NCI-H1417 (cell line): ENCODE measurements at regions not wholly inside any gene's neighbourhood (a gene's known extent, or its start where the extent isn't known, plus 50 kb on each side); places are given as distances from the start of the nearest gene placed in this dataset.
"Not testable (repeated sequence)": the region's sequence is repeated elsewhere in the genome, so short reads cannot be mapped to it uniquely, and the experiment has no call there.

Experiments
- DNase-seq, 3 experiments: peaks; one replicate each; lab custom pipeline; 2025; lab: John Stamatoyannopoulos, UW

- DNase-seq = peak in 1 of 3 experiments; percentile 24
Observed at GRCh38 chr20:19874040-19874727, 116.1 kb downstream of the RIN2 start.

- no peak for DNase-seq
Observed at GRCh38 chr20:19875376-19876221, 117.5 kb downstream of the RIN2 start.

GRCh38 chr20:19876828-19877460 is 118.9 kb downstream of the RIN2 start:
- no peak for DNase-seq

DNA sequence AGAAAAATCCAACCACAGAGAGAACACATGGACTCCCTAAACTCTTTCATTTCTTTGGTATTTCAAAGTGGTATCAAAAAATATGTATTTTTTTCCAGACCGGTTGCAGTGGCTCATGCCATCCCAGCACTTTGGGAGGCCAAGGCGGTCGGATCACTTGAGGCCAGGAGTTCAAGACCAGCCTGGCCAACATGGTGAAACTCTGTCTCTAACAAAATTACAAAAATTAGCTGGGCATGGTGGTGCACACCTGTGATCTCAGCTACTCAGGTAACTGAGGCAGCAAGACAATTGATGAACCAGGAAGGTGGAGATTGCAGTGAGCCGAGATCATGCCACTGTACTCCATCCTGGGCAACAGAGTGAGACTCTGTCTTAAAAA is 121.8 kb downstream of the RIN2 start:
- not testable (repeated sequence) for DNase-seq

- DNase-seq = no peak
Observed at GRCh38 chr20:19880256-19881079, 122.4 kb downstream of the RIN2 start.

- DNase-seq = no peak
Observed at GRCh38 chr20:19881080-19881840, 123.2 kb downstream of the RIN2 start.

GRCh38 chr20:19881990-19882389 is 123.9 kb downstream of the RIN2 start:
- DNase-seq = no peak

DNA sequence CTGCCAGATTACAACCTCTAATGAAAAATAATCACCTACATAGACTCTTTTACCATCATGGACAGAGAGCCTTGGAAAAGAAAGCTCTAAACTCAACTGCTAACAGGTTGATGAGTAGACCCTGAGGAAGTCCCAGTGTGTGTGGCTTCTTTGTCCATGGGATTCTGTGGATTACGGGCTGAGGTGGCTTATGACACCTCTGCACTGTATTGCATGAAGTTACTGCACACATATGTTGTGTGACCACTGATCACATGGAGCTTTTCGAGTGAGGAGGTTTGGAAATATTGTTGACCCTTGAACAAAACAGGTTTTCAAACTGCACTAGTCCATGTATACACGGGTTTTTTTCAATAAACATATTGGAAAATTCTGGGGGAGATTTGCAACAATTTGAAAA is 124.4 kb downstream of the RIN2 start:
- DNase-seq = no peak

- no peak for DNase-seq
Observed at GRCh38 chr20:19883501-19883900, 125.4 kb downstream of the RIN2 start.

DNA sequence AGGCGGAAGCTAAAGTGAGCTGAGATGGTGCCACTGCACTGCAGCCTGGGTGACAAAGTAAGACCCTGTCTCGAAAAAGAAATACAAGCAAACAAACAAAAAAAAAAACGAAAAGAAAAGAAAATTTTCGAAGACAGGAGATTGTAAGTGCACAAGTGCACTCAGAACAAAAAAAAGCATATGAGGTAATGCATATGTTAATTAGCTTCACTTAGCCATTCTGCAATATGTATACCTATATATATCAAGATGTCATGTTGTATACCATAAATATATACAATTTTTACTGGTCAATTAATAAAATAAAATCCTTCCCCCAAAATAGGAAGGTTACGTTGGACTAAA is 127.5 kb downstream of the RIN2 start:
- DNase-seq = no peak

DNA sequence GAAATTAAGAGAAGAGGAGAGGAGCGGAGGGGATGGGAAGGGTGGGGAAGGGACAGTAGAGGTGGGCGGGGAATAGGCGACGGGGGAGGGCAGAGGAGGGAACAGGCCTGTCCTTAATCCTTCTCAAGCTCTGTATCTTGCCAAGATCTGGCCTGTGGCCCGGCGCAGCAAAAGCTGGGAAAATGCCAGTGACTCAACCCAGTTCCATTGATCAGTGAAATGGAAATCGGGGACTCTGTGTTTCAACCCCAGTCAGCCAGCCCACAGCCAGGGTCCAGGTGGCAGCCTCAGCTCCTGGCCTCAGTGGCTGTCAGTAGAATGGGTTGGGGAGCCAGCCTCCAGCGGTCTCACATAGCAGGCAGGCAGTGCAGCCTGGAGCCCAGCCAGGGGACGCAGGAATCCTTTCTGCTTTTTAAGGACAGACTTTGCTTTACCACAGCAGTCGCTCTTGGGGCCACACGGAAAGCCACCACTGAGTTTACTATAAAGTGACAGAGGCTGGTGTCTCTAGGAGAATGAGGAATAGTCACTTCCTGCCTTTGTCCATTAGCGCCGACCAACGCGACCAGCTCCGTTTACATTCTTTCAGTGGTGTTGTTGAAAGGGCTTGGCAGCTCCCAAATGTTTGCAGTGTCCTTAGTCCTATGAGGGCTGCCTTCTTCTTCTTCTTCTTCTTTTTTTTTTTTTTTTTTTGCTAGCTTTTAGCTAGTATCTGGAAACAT is 128.0 kb downstream of the RIN2 start:
- no peak for DNase-seq

- no peak for DNase-seq
Observed at GRCh38 chr20:19886661-19887288, 128.7 kb downstream of the RIN2 start.

DNA sequence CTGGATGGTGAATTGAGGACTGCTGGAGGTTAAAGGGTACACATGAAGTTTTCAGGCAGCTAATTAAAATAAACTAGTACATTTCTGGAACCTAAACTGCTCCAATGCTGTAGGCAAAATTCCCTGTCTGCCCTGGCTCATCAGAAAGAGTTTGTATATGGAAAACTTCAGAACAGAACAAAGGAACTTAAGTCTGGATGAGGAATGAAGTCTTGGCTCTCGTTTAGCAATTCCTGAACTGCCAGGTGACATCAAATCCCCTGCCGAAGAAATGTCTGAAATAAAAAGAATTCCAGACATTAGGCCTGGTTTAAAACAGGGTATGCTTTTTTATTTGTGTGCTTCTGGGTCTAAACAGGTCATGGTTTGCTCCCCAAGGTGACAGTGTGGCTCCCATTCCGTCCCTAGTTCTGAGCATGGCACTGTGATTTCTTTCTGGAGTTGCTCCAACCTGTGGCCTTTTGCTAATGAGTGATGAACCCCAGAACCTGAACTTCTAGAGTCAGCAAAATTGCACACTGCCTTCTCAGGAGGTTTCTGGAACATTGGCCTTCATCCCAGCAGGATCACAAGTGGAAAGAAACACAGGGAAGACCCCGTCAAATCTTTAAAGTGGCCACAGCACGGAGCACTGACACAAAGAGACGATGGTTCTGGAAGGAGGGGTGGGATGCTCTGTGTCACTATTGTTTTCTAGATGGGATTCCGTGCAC is 129.4 kb upstream of the NAA20 start:
- DNase-seq = peak in 1 of 3 experiments; percentile 40

DNA sequence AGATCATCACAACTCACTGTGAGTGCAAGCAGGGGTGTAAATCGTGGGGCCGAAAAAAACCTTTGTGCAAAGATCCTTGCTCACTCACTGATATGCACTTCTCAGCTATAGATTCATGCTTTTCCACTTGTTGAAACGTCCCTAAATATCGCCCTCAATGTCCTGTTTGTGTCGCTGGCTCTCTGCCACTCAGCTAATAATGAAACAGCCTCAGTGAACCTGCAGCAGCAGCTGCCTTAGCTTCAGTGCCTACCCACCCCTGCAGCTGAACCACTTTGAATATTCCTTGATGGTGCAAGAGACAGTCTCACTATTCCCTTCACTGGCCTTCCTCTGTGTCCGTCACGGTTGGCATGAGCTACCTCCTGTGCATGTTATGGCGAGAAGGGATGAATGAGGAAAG is 128.9 kb upstream of the NAA20 start:
- peak in 2 of 3 experiments; percentile 26 to 52 for DNase-seq

- DNase-seq = peak in 1 of 3 experiments; percentile 1
Observed at GRCh38 chr20:19889011-19889953, 127.9 kb upstream of the NAA20 start.

- DNase-seq = peak in 2 of 3 experiments; percentile 9 to 41
Observed at GRCh38 chr20:19890445-19891051, 126.6 kb upstream of the NAA20 start.

GRCh38 chr20:19893356-19893755 is 123.8 kb upstream of the NAA20 start:
- no peak for DNase-seq

DNA sequence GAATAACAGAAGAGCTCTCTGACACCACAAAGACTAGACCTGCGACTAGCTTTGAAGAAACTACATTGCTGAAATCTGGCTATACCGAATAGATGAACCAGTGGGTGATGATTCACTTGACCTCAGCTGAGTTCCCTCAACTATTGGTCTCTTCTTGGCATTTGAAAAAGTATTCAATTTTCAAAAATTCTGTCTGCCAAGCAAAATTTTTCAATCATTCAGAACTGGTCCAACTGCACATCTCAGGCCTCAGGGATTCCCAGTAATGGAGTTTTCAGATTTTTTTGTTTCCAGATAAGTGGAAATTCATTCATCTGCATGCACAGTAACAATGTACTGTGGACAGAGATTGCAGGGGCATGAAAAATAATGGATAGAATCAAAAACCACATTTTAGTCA is 121.4 kb upstream of the NAA20 start:
- DNase-seq = no peak
